ENCODE measurements at regions not wholly inside any gene's neighbourhood (a gene's known extent, or its start where the extent isn't known, plus 50 kb on each side); places are given as distances from the start of the nearest gene placed in this dataset.
"Not testable (repeated sequence)": the region's sequence is repeated elsewhere in the genome, so short reads cannot be mapped to it uniquely, and the experiment has no call there.

GRCh38 chr17:55909776-55910175, 158.9 kb downstream of the PCTP start:
- no peak for DNase-seq (ENCODE audit: low spot score)

- no peak for DNase-seq (ENCODE audit: low spot score)
These were observed 160.3 kb downstream of the PCTP start for GRCh38 chr17:55911186-55911585.

- no peak for DNase-seq (ENCODE audit: low spot score)
These were observed 174.6 kb downstream of the PCTP start for GRCh38 chr17:55925440-55925839.

- DNase-seq (ENCODE audit: low spot score), result no peak
These were observed 175.6 kb downstream of the PCTP start for GRCh38 chr17:55926276-55926990.

- no peak for DNase-seq (ENCODE audit: low spot score)
These were observed 179.5 kb downstream of the PCTP start for GRCh38 chr17:55930291-55930809.

GRCh38 chr17:55931446-55931845, 180.6 kb downstream of the PCTP start:
- no peak for DNase-seq (ENCODE audit: low spot score)

- DNase-seq (ENCODE audit: low spot score), result no peak
These were observed 182.1 kb downstream of the PCTP start for GRCh38 chr17:55932973-55933372.

- not testable (repeated sequence) for DNase-seq (ENCODE audit: low spot score)
These were observed 188.4 kb downstream of the PCTP start for GRCh38 chr17:55939181-55939810.

GRCh38 chr17:55959756-55960155, 193.5 kb upstream of the ANKFN1 start:
- no peak for DNase-seq (ENCODE audit: low spot score)

GRCh38 chr17:55961386-55961785, 191.9 kb upstream of the ANKFN1 start:
- DNase-seq (ENCODE audit: low spot score), result no peak

- no peak for DNase-seq (ENCODE audit: low spot score)
These were observed 190.3 kb upstream of the ANKFN1 start for GRCh38 chr17:55962951-55963401.

- DNase-seq (ENCODE audit: low spot score), result no peak
These were observed 189.1 kb upstream of the ANKFN1 start for GRCh38 chr17:55964191-55964590.

GRCh38 chr17:55965051-55965450, 188.2 kb upstream of the ANKFN1 start:
- DNase-seq (ENCODE audit: low spot score), result no peak

- DNase-seq (ENCODE audit: low spot score), result no peak
These were observed 183.5 kb upstream of the ANKFN1 start for GRCh38 chr17:55969562-55970324.

- DNase-seq (ENCODE audit: low spot score), result no peak
These were observed 174.7 kb upstream of the ANKFN1 start for GRCh38 chr17:55978578-55978977.

GRCh38 chr17:55983096-55983495, 170.2 kb upstream of the ANKFN1 start:
- no peak for DNase-seq (ENCODE audit: low spot score)

- DNase-seq (ENCODE audit: low spot score), result no peak
These were observed 166.5 kb upstream of the ANKFN1 start for GRCh38 chr17:55986817-55987216.

GRCh38 chr17:55988861-55989260, 164.4 kb upstream of the ANKFN1 start:
- DNase-seq (ENCODE audit: low spot score), result no peak

- DNase-seq (ENCODE audit: low spot score), result peak; percentile 17
These were observed 162.8 kb upstream of the ANKFN1 start for GRCh38 chr17:55990332-55991006.

- DNase-seq (ENCODE audit: low spot score), result no peak
These were observed 156.4 kb upstream of the ANKFN1 start for GRCh38 chr17:55996826-55997225.

GRCh38 chr17:56000411-56000810, 152.9 kb upstream of the ANKFN1 start:
- DNase-seq (ENCODE audit: low spot score), result no peak

GRCh38 chr17:56002656-56003055, 150.6 kb upstream of the ANKFN1 start:
- not testable (repeated sequence) for DNase-seq (ENCODE audit: low spot score)
